ENCODE measurements at regions not wholly inside any gene's neighbourhood (a gene's known extent, or its start where the extent isn't known, plus 50 kb on each side); places are given as distances from the start of the nearest gene placed in this dataset.

- TF ChIP-seq TFE3 (CRISPR knock-in tag; IDR thresholded peaks at IDR 0.05) (no peak), MAZ (CRISPR knock-in tag; conservative IDR thresholded peaks at IDR 0.05 in 1 of 2, IDR thresholded peaks at IDR 0.05 in 1 of 2) (no peak)
Observed at GRCh38 chr19:56896095-56896494, 55.6 kb upstream of the PEG3 start (continued).

GRCh38 chr19:56899943-56900342 lies 59.4 kb upstream of the PEG3 start:
- H3K36me3 ChIP-seq (ENCODE audit: control insufficient read depth, insufficient read depth, low read length): no peaks in the 10 kb centered on the region
- DNase-seq (ENCODE audit: extremely low read depth in 1 of 4, low spot score in 3 of 4) (no peak), ATAC-seq (no peak), FAIRE-seq (no peak)
- no peaks in the 10 kb centered on the region; the same call in 1 of the 2 replicates for H3K9me3 ChIP-seq (replicated peaks; ENCODE audit: control insufficient read depth, insufficient read depth, low read depth, low read length)
- H3K27me3 ChIP-seq (ENCODE audit: control insufficient read depth in 2 of 2, insufficient read depth in 2 of 2, low read length in 2 of 2): no peaks in the 10 kb centered on the region
- no peak overlapping the region for H3K4me2 ChIP-seq (ENCODE audit: insufficient read depth, low read length)
- no peaks in the 10 kb centered on the region for H4K20me1 ChIP-seq (replicated peaks; ENCODE audit: control insufficient read depth, insufficient read depth, low read length)
- no TSS peak for BruUV-seq (replicated peaks)
- H3K79me2 ChIP-seq (ENCODE audit: control insufficient read depth, insufficient read depth, low read length): no peaks in the 10 kb centered on the region
- WGBS (ENCODE audit: insufficient coverage, low coverage, missing lambda C conversion rate): 0% methylated on average over 6 of the region's 6 CpGs
- no peaks in the 10 kb centered on the region for H3K9me1 ChIP-seq (ENCODE audit: control insufficient read depth, insufficient read depth, low read length)
- no peak overlapping the region for H3K27ac ChIP-seq (ENCODE audit: extremely low read depth, low read depth, low read length)
- intact Hi-C loops (cut with micrococcal nuclease): no loop called here
- TF ChIP-seq VEZF1 (CRISPR knock-in tag; IDR thresholded peaks at IDR 0.05) (no peak), ZNF134 (CRISPR knock-in tag; conservative IDR thresholded peaks at IDR 0.05) (no peak), RBM25 (IDR thresholded peaks at IDR 0.05; ENCODE audit: low read depth, low read length, severe bottlenecking) (no peak), HMBOX1 (IDR thresholded peaks at IDR 0.05) (no peak), ZNF431 (CRISPR knock-in tag; IDR thresholded peaks at IDR 0.05) (no peak)
- in situ Hi-C loops (cut with MboI): no loop called here
- H3K4me1 ChIP-seq (replicated peaks in 1 of 2; ENCODE audit: control insufficient read depth in 2 of 2, insufficient read depth in 2 of 2, low read length in 2 of 2): no peaks in the 10 kb centered on the region
- POLR2A ChIA-PET: no interaction called here
- H2AFZ ChIP-seq (ENCODE audit: low read depth, low read length): no peak overlapping the region
- CTCF ChIA-PET (ENCODE audit: low intra/inter-chr PET ratio): no interaction called here
- no peak overlapping the region for H3K4me3 ChIP-seq
- no peak overlapping the region for H3K9ac ChIP-seq (ENCODE audit: insufficient read depth in 1 of 2, low read depth in 2 of 2, low read length in 2 of 2)

Data from K562 (cell line).